ENCODE measurements at regions not wholly inside any gene's neighbourhood (a gene's known extent, or its start where the extent isn't known, plus 50 kb on each side); places are given as distances from the start of the nearest gene placed in this dataset.

DNA sequence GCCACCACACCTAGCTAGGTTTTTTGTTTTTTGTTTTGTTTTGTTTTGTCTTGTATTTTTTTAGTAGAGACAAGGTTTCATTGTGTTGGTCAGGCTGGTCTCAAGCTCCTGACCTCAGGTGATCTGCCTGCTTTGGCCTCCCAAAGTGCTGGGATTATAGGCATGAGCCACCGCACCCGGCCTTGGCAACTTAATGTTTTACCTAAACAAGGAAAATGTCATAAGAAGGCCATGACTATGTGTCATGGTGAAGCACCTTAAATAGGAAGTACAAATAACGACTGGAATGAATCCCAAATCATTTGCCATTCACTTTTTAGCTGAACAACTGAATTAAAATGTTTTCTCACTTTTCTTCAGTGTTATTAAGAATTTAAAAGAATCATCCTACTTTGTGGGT, 465.2 kb downstream of the KCTD12 start:
- Mint-ChIP-seq H3K36me3 (ENCODE audit: low read depth) (no peaks in the 10 kb centered on the region), H3K4me3 (no peak overlapping the region), H3K4me1 (ENCODE audit: low read depth) (no peaks in the 10 kb centered on the region), H3K27me3 (ENCODE audit: low read depth) (peaks cover 5% of the 10 kb centered on the region), H3K9me3 (no peaks in the 10 kb centered on the region), H3K27ac (no peak overlapping the region)
- CTCF ChIA-PET, result interaction anchor here (1.0 kb wide), 1 partner anchor 14 kb away, joined by 3 read pairs; no protein-coding TSS in a partner anchor
- intact Hi-C loops (cut with micrococcal nuclease), result no loop called here
- no peak for DNase-seq

GRCh38 chr13:76418404-76418803, 467.8 kb downstream of the KCTD12 start:
- H3K4me3 Mint-ChIP-seq, result no peak overlapping the region
- H3K9me3 Mint-ChIP-seq, result no peaks in the 10 kb centered on the region
- no peaks in the 10 kb centered on the region for H3K4me1 Mint-ChIP-seq (ENCODE audit: low read depth)
- no peak for DNase-seq
- intact Hi-C loops (cut with micrococcal nuclease), result no loop called here
- CTCF ChIA-PET, result no interaction called here
- H3K27me3 Mint-ChIP-seq (ENCODE audit: low read depth), result peaks cover 4% of the 10 kb centered on the region
- no peaks in the 10 kb centered on the region for H3K36me3 Mint-ChIP-seq (ENCODE audit: low read depth)
- no peak overlapping the region for H3K27ac Mint-ChIP-seq

DNA sequence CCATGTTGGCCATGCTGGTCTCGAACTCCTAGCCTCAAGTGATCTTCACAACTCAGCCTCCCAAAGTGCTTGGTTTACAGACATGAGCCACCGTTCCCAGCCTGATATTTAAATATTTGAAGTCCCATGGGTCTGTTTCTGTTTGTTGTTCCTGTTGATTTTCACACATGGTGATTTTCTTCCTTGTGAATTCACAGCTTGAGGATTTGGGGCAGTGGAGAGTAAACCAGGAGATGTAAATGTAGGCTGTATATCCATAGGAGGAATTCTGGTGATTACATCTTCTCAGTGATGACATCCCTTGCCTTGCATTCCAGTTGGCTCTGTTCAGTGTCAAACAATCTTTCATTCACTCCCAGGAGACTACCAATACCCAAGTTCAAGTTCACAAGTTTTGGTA, 471.9 kb downstream of the KCTD12 start:
- H3K4me3 Mint-ChIP-seq, result no peak overlapping the region
- no peak overlapping the region for H3K27ac Mint-ChIP-seq
- H3K9me3 Mint-ChIP-seq, result no peaks in the 10 kb centered on the region
- no peak for DNase-seq
- intact Hi-C loops (cut with micrococcal nuclease), result no loop called here
- H3K36me3 Mint-ChIP-seq (ENCODE audit: low read depth), result no peaks in the 10 kb centered on the region
- CTCF ChIA-PET, result no interaction called here
- peaks cover 2% of the 10 kb centered on the region for H3K27me3 Mint-ChIP-seq (ENCODE audit: low read depth)
- no peaks in the 10 kb centered on the region for H3K4me1 Mint-ChIP-seq (ENCODE audit: low read depth)

GRCh38 chr13:76406243-76406642, 480.0 kb downstream of the KCTD12 start:
- no peak overlapping the region for H3K4me3 Mint-ChIP-seq
- H3K4me1 Mint-ChIP-seq (ENCODE audit: low read depth), result no peaks in the 10 kb centered on the region
- no peaks in the 10 kb centered on the region for H3K36me3 Mint-ChIP-seq (ENCODE audit: low read depth)
- intact Hi-C loops (cut with micrococcal nuclease), result no loop called here
- H3K27me3 Mint-ChIP-seq (ENCODE audit: low read depth), result no peaks in the 10 kb centered on the region
- CTCF ChIA-PET, result interaction anchor here (0.9 kb wide), 1 partner anchor 15 kb away, joined by 3 read pairs; no protein-coding TSS in a partner anchor
- DNase-seq, result no peak
- H3K27ac Mint-ChIP-seq, result no peak overlapping the region
- no peaks in the 10 kb centered on the region for H3K9me3 Mint-ChIP-seq

DNA sequence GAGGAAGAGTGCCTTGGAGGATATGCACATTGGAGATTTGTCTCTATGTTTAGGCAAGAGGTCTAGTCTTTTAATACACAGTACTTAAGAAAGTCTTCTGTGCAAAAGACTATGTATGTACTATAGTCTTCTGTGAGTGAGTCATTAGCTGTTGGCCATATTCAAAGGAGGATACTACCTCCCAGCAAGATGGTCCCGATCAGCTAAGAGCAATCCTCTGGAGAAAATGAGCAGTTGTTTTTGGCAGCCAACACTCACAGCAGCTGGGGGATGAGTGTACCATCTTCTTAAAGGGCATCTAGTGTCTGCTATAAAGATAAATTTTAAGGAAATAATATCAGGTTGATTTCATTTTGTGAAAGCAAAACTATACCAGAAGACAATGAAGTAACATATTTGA, 487.8 kb downstream of the KCTD12 start:
- CTCF ChIA-PET, result no interaction called here
- Mint-ChIP-seq H3K36me3 (ENCODE audit: low read depth) (no peaks in the 10 kb centered on the region), H3K27ac (no peak overlapping the region), H3K4me3 (no peak overlapping the region), H3K27me3 (ENCODE audit: low read depth) (peaks cover 2% of the 10 kb centered on the region), H3K4me1 (ENCODE audit: low read depth) (no peaks in the 10 kb centered on the region), H3K9me3 (no peaks in the 10 kb centered on the region)
- DNase-seq, result no peak
- intact Hi-C loops (cut with micrococcal nuclease), result no loop called here

DNA sequence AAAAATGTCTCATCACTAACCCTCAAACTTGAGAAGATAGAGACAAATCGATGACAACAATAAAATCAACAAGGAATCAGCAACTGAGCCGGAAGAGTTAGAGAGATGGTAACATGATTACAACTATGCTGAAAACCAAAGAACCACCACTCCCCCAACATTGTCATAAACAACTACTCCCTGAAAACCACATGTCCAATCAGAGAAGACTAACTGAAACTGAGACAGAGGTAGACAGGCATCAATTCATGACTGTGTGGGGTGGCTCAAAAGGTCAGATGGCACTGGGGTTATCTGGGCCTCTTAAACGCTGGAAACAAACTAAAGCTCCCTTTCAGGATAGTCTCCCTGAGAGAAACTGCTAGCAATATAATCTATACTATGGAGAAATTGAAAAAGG, 488.8 kb downstream of the KCTD12 start:
- H3K27ac Mint-ChIP-seq, result no peak overlapping the region
- DNase-seq, result no peak
- no peaks in the 10 kb centered on the region for H3K36me3 Mint-ChIP-seq (ENCODE audit: low read depth)
- H3K9me3 Mint-ChIP-seq, result no peaks in the 10 kb centered on the region
- intact Hi-C loops (cut with micrococcal nuclease), result no loop called here
- no peaks in the 10 kb centered on the region for H3K4me1 Mint-ChIP-seq (ENCODE audit: low read depth)
- CTCF ChIA-PET, result no interaction called here
- no peak overlapping the region for H3K4me3 Mint-ChIP-seq
- peaks cover 2% of the 10 kb centered on the region for H3K27me3 Mint-ChIP-seq (ENCODE audit: low read depth)

DNA sequence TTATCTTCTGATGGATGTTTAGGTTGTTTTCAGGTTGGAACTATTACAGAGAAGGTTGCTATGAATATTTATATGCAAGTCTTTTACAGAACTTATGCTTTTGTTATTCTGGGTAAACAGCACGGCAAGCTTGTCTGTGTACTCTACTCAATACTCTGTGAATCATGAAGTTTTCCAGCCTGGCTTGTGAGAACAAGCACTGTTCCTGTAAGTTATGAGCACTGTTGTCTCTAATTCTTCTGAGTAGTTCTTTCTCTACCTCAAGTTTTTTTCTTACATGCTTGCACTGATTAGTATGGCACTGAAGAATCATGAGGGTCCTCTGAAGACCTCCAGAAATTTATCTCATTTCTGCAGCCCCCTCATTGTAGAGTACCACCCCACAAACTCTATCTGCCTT, 496.9 kb downstream of the KCTD12 start:
- DNase-seq, result no peak
- intact Hi-C loops (cut with micrococcal nuclease), result no loop called here
- Mint-ChIP-seq H3K4me1 (ENCODE audit: low read depth) (no peaks in the 10 kb centered on the region), H3K36me3 (ENCODE audit: low read depth) (no peaks in the 10 kb centered on the region), H3K4me3 (no peak overlapping the region), H3K27ac (no peak overlapping the region), H3K9me3 (no peaks in the 10 kb centered on the region), H3K27me3 (ENCODE audit: low read depth) (no peaks in the 10 kb centered on the region)
- CTCF ChIA-PET, result no interaction called here

DNA sequence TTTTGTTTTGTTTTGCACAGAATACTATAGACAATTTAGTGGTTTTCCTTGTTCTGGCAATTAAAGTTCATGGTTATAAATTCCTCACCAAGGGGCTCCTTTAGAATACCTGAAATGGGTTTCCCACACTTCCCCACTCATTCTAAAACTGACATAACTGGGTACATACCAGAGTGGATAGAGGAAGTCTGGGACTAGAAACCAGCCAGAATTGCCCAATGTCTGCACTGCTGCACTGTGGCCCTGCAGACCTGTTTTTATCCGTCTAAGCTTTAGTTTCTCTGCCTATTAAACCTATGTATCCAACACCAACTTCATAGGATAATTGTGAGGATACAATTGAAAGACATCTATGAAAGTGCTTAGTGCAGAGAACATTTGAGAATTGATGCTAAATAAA, 498.6 kb downstream of the KCTD12 start:
- no peaks in the 10 kb centered on the region for H3K36me3 Mint-ChIP-seq (ENCODE audit: low read depth)
- intact Hi-C loops (cut with micrococcal nuclease), result no loop called here
- H3K27ac Mint-ChIP-seq, result no peak overlapping the region
- CTCF ChIA-PET, result no interaction called here
- no peak overlapping the region for H3K4me3 Mint-ChIP-seq
- H3K27me3 Mint-ChIP-seq (ENCODE audit: low read depth), result no peaks in the 10 kb centered on the region
- no peak for DNase-seq
- no peaks in the 10 kb centered on the region for H3K9me3 Mint-ChIP-seq
- H3K4me1 Mint-ChIP-seq (ENCODE audit: low read depth), result no peaks in the 10 kb centered on the region

DNA sequence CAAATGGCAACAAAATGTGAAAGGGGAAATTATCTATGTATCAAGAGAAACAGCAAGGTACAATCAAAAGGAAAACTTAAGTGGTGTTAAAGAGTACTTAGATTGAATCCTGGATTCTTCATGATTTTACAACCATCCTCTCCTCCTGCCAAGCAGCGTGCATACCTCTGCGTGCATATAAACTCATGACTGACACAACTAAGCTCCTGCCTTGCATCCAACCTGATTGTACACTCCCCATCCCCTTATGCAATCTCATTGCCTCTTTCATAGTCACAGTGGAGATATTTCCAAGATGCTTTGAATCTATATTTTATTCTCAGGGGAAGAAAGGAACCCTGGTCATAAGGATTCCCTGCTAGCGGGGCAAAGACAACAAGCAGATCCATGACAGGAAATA, 499.9 kb downstream of the KCTD12 start:
- Mint-ChIP-seq H3K27me3 (ENCODE audit: low read depth) (no peaks in the 10 kb centered on the region), H3K36me3 (ENCODE audit: low read depth) (no peaks in the 10 kb centered on the region), H3K27ac (no peak overlapping the region), H3K4me3 (no peak overlapping the region), H3K4me1 (ENCODE audit: low read depth) (no peaks in the 10 kb centered on the region), H3K9me3 (no peaks in the 10 kb centered on the region)
- CTCF ChIA-PET, result interaction anchor here (0.6 kb wide), 1 partner anchor 712 kb away, joined by 3 read pairs; no protein-coding TSS in a partner anchor
- no peak for DNase-seq
- intact Hi-C loops (cut with micrococcal nuclease), result no loop called here

- Mint-ChIP-seq H3K27ac (no peak overlapping the region), H3K9me3 (no peaks in the 10 kb centered on the region), H3K27me3 (ENCODE audit: low read depth) (peaks cover 2% of the 10 kb centered on the region), H3K4me1 (ENCODE audit: low read depth) (no peaks in the 10 kb centered on the region), H3K4me3 (no peak overlapping the region), H3K36me3 (ENCODE audit: low read depth) (no peaks in the 10 kb centered on the region)
- intact Hi-C loops (cut with micrococcal nuclease), result no loop called here
- CTCF ChIA-PET, result interaction anchor here (0.6 to 1.5 kb wide), 2 partner anchors 13 to 712 kb away, joined by 3 to 4 read pairs; no protein-coding TSS in a partner anchor
- no peak for DNase-seq
These were observed 500.6 kb downstream of the KCTD12 start for GRCh38 chr13:76385586-76385985.

- H3K4me1 Mint-ChIP-seq (ENCODE audit: low read depth), result no peaks in the 10 kb centered on the region
- H3K36me3 Mint-ChIP-seq (ENCODE audit: low read depth), result no peaks in the 10 kb centered on the region
- CTCF ChIA-PET, result interaction anchor here (0.5 kb wide), 1 partner anchor 10 kb away, joined by 3 read pairs; no protein-coding TSS in a partner anchor
- peaks cover 6% of the 10 kb centered on the region for H3K27me3 Mint-ChIP-seq (ENCODE audit: low read depth)
- intact Hi-C loops (cut with micrococcal nuclease), result no loop called here
- H3K27ac Mint-ChIP-seq, result no peak overlapping the region
- DNase-seq, result no peak
- no peak overlapping the region for H3K4me3 Mint-ChIP-seq
- H3K9me3 Mint-ChIP-seq, result no peaks in the 10 kb centered on the region
These were observed 502.3 kb downstream of the KCTD12 start for GRCh38 chr13:76383676-76384461.

- H3K4me1 Mint-ChIP-seq (ENCODE audit: low read depth), result no peaks in the 10 kb centered on the region
- no peak overlapping the region for H3K27ac Mint-ChIP-seq
- H3K4me3 Mint-ChIP-seq, result no peak overlapping the region
- CTCF ChIA-PET, result no interaction called here
- H3K27me3 Mint-ChIP-seq (ENCODE audit: low read depth), result peaks cover 8% of the 10 kb centered on the region
- no peaks in the 10 kb centered on the region for H3K36me3 Mint-ChIP-seq (ENCODE audit: low read depth)
- intact Hi-C loops (cut with micrococcal nuclease), result no loop called here
- no peak for DNase-seq
- no peaks in the 10 kb centered on the region for H3K9me3 Mint-ChIP-seq
These were observed 505.6 kb downstream of the KCTD12 start for GRCh38 chr13:76380446-76381065.
